HepG2 (cell line): ENCODE measurements at regions not wholly inside any gene's neighbourhood (a gene's known extent, or its start where the extent isn't known, plus 50 kb on each side); places are given as distances from the start of the nearest gene placed in this dataset.

Source experiments
- ATF1 ChIP-seq: IDR thresholded peaks from 2 replicates; pipeline ENCODE4 v1.6.1; 2016; ENCODE audit warnings: mild to moderate bottlenecking, control low read depth
- CEBPB ChIP-seq: IDR thresholded peaks from 2 replicates; pipeline ENCODE4 v1.6.1; 2011; ENCODE audit warnings: low read depth, low read length, improper control_type of control experiment, borderline replicate concordance
- JUND ChIP-seq: sonication (generic); formaldehyde crosslinking; IDR thresholded peaks from 2 replicates; pipeline ENCODE4 v1.8.0; 2022; ENCODE audit warnings: mild to moderate bottlenecking, missing genetic modification reagents
- MAFF ChIP-seq: IDR thresholded peaks from 2 replicates; pipeline ENCODE4 v1.6.1; 2011; ENCODE audit warnings: low read depth, low read length, improper control_type of control experiment
- NR2F1 ChIP-seq, 2 experiments: fragments of 450-650 bp in 1 of 2; formaldehyde crosslinking in 1 of 2; IDR thresholded peaks; 2 replicates each; pipeline versions ENCODE4 v1.5.0 to v1.6.1; 2016 to 2020; ENCODE audit warnings: mild to moderate bottlenecking in 1 of 2, missing compliant biosample characterization in 1 of 2, missing genetic modification reagents in 1 of 2, moderate library complexity in 1 of 2
- TAF1 ChIP-seq: sonication (generic); formaldehyde crosslinking; IDR thresholded peaks from 2 replicates; pipeline ENCODE4 v1.4.0; 2020; ENCODE audit warnings: missing genetic modification reagents
- ZNF282 ChIP-seq: fragments of 450-650 bp; IDR thresholded peaks from 2 replicates; pipeline ENCODE4 v1.6.1; 2018; ENCODE audit not compliant: partially characterized antibody
- TF ChIP-seq, protein P1 (sequence below): sonication (generic); formaldehyde crosslinking; IDR thresholded peaks from 2 replicates; pipeline ENCODE4 v1.5.0; 2020; ENCODE audit warnings: mild to moderate bottlenecking, missing genetic modification reagents, moderate library complexity
- TF ChIP-seq, protein P2 (sequence below): fragments of 450-650 bp; IDR thresholded peaks from 2 replicates; pipeline ENCODE4 v1.6.1; 2017; ENCODE audit warnings: mild to moderate bottlenecking

GRCh38 chr18:57287766-57288165 is 64.6 kb upstream of the ST8SIA3 start:
- no peak for TF ChIP-seq CEBPB
- no peak for TF ChIP-seq NR2F1 (CRISPR knock-in tag; IDR thresholded peaks at IDR 0.05)
- TF ChIP-seq ATF1 (CRISPR knock-in tag), result no peak
- TF ChIP-seq TAF1 (CRISPR knock-in tag), result no peak
- no peak for TF ChIP-seq ZNF282
- TF ChIP-seq, protein P1, sequence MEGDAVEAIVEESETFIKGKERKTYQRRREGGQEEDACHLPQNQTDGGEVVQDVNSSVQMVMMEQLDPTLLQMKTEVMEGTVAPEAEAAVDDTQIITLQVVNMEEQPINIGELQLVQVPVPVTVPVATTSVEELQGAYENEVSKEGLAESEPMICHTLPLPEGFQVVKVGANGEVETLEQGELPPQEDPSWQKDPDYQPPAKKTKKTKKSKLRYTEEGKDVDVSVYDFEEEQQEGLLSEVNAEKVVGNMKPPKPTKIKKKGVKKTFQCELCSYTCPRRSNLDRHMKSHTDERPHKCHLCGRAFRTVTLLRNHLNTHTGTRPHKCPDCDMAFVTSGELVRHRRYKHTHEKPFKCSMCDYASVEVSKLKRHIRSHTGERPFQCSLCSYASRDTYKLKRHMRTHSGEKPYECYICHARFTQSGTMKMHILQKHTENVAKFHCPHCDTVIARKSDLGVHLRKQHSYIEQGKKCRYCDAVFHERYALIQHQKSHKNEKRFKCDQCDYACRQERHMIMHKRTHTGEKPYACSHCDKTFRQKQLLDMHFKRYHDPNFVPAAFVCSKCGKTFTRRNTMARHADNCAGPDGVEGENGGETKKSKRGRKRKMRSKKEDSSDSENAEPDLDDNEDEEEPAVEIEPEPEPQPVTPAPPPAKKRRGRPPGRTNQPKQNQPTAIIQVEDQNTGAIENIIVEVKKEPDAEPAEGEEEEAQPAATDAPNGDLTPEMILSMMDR, result no peak
- no peak for TF ChIP-seq JUND
- no peak for TF ChIP-seq MAFF
- TF ChIP-seq, protein P2, sequence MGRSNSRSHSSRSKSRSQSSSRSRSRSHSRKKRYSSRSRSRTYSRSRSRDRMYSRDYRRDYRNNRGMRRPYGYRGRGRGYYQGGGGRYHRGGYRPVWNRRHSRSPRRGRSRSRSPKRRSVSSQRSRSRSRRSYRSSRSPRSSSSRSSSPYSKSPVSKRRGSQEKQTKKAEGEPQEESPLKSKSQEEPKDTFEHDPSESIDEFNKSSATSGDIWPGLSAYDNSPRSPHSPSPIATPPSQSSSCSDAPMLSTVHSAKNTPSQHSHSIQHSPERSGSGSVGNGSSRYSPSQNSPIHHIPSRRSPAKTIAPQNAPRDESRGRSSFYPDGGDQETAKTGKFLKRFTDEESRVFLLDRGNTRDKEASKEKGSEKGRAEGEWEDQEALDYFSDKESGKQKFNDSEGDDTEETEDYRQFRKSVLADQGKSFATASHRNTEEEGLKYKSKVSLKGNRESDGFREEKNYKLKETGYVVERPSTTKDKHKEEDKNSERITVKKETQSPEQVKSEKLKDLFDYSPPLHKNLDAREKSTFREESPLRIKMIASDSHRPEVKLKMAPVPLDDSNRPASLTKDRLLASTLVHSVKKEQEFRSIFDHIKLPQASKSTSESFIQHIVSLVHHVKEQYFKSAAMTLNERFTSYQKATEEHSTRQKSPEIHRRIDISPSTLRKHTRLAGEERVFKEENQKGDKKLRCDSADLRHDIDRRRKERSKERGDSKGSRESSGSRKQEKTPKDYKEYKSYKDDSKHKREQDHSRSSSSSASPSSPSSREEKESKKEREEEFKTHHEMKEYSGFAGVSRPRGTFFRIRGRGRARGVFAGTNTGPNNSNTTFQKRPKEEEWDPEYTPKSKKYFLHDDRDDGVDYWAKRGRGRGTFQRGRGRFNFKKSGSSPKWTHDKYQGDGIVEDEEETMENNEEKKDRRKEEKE, result no peak
